ENCODE measurements at regions not wholly inside any gene's neighbourhood (a gene's known extent, or its start where the extent isn't known, plus 50 kb on each side); places are given as distances from the start of the nearest gene placed in this dataset.

DNA sequence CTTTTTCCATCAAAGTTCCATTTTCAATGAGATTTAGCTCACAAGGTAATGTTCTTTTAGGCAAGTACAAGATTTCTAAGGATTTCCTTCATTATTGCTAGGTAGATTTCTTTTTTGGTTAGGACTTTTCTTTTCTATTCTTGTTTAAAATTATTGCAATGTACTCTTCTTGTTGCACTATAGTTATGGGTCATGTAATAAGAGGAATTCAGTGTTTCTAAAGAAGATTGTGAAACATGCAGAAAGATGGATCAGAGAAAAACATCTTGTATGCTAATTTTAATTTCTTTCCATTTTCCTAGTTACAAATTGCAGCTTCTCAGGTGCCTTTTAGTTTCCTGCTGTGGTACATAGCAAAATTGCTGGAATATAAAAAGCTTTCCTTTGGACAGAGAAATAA, 56.1 kb downstream of the BTG1 start:
- in situ Hi-C loops (cut with MboI; ENCODE audit: low sequenced_read_pairs): no loop called here

DNA sequence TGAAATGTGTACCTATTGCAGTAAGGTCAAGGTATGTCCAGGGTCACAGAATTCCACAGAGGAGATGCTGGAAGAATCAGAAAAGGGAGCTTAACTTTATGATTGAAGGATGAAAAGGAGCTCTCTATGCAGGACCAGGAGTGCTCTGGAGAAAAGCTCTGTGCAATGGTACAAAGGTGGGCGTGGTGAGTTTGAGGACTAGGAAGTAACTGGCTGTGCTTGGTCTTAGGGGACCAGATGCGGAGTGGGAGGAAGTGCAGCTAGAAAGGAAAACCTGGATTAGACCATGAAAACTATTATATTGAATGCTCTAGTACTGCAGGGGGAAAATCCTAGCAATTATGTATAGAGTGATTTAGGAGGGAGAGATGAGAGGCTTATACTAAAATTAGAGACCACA, 56.8 kb downstream of the BTG1 start:
- in situ Hi-C loops (cut with MboI; ENCODE audit: low sequenced_read_pairs): no loop called here

DNA sequence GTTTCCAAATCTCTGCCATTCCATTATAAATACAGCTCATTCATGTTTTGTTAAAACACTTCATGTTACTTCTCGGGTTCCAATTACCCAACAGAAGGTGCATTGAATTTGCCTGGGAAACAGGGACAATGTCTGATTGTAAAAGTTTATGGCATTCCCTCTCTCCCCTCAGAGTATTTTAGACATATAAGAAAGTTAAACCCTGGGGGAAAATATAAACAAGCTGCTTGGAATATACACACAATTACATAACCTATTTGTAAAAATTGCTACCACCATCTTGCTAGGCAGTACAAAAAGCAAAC, 60.0 kb downstream of the BTG1 start:
- in situ Hi-C loops (cut with MboI; ENCODE audit: low sequenced_read_pairs): no loop called here

DNA sequence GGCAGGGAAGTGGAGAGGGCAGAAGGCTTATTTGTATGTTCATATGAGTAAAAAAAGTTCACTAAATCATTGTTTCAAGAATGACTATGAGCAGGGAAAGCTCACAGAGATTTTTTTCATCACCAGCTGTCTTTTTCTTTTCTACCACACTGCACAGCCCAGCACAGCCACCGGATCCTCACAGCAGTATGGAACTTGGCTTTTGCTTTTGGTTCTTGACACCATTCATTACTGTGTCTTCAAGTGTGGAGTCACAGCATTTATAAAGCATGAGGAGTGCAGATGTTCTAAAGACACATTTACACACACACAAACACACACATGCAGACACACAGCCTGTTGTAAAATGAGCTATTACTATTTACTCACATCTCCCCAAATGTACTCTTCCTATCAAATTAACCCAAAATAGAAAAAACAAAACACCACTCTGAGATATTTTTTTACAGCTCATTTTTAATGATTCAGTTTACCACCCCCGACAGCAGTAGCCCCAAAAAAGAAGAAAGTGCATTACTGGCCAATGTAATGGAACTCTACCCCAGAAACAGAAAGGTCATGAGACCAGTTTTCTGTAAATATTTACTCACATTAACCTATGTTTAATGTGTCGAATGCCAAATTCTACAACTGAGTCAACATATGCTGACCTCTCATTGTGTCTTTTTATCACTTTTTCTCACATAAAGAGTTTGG, 60.5 kb downstream of the BTG1 start:
- in situ Hi-C loops (cut with MboI; ENCODE audit: low sequenced_read_pairs): no loop called here

DNA sequence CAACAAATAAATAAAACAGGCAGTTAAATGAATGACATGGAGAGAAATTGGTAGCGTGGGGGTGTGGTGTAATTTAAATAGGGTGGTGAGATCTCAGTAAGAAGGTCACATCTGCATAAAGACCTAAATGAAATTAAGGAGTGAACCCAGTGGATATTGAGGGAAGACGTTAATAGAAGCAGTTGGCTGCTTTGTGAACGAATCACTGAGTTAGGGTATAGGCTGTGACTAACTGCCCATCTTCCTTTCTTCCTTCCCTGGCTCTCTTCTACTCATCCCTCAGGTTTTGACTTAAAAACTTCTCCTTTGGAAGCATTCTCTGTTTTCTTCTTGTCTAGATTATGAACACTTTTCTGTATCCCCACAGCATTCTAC, 64.7 kb downstream of the BTG1 start:
- in situ Hi-C loops (cut with MboI; ENCODE audit: low sequenced_read_pairs): no loop called here

DNA sequence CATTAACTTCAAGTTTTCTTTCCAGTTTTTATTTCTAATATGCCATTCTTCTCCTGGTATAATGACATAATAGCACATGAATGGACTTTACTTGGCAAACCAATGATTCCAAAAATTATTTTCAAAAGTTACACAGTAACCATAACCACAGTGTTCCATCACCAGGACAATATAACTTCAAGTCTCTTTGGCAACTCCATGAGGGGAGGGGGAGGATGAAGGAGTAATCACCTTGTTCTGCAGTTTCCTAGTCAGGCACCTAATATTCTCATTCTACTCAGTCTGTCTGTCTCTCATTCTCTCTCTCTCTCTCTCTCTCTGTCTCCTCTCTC, 66.6 kb downstream of the BTG1 start:
- in situ Hi-C loops (cut with MboI; ENCODE audit: low sequenced_read_pairs): no loop called here

DNA sequence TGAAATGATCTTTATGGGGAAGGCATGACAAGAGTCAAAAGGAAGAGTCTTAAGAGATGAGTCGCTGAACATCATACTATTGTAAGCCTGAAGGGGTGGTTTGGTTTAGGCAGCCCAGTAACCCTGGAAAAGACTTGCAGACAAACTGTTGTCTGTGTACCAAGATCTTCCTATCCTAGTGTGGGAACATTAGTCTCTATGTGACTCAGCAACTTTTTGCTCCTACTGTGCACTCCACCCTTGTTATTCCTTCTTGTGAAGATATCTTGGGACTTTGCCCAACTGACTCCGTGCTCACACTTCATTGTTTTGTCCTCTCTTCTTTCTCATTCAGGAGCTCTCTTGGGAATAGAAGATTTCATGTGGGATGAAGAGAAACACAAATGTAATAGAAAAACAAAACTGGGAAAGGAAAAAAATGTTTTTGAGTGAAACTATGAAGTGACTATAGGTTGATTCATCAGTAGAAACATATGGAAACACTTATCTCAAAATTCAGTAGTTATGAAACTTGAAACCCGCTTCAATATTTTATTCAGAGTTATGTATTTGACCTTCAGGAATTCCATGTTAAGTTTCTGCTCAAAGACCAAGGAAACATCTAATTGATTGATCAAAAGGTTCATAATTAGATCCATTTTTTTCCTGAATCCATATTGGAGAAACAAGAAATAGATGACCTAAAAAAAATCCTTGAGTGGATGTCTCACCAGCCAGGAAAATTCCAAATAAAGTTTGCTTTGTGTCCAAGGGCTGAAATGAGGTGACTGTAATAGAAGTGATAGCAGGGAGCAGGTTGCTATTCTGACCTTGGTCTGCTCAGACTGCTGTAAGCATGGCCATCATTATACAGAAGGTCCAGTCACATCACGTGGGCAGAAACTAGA, 67.2 kb downstream of the BTG1 start:
- in situ Hi-C loops (cut with MboI; ENCODE audit: low sequenced_read_pairs): no loop called here

DNA sequence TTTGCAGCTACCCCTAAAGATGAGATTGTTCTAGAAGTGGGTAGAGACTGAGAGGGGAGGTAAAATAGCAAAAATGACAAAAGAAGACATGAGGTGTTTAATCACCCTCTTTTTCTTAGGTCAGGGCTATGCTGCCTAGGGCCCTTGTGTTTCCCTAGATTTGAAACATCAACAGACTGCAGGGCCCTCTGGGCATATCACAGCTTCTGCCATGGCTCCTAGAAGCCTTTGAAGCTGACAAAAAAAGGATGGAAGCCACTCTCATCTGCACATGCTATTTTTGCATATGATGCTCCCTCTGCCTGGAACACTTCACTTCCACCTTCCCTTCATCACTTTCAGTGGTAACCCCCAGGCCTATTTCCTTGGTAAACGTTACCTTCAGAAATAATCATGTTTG, 68.1 kb downstream of the BTG1 start:
- in situ Hi-C loops (cut with MboI; ENCODE audit: low sequenced_read_pairs): no loop called here

DNA sequence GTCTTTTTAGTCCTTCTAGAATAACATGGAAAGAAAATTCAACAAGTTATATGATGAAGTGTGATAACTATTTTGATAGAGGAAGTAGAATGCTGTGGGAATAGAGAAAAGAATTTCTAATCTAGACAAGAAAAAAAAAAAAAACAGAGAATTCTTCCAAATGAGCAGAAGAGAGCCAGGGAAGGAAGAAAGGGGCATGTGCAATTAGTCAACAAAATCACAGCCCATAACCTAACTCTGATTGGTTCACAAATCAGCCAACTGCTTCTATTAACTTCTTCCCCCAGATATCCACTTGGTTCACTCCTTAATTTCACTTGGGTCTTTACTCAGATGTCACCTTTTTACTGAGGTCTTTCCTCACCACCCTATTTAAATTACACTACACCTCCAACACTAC, 69.5 kb downstream of the BTG1 start:
- in situ Hi-C loops (cut with MboI; ENCODE audit: low sequenced_read_pairs): no loop called here

DNA sequence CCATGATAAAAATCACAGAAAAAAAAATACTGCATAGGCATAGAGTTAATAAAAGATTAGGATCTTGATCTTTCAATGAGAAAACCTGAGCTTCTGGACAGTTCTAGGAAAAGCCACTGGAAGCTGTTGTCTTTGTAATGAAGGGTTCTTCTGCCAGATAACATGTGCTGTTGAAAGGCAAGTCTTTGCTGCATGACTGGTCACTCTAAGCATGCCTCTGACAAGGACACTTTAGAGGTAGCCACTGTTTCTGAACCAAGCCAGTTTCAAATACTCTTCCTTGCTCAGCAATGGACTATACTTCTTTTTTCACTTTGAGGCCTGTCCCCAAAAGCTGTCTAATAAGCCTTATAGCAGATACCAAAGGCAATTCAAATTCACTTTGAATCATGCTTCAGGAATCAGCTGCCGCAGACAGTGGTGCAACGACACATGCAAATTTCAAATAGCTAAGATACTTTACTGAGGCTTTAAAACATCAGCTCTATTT, 70.2 kb downstream of the BTG1 start:
- in situ Hi-C loops (cut with MboI; ENCODE audit: low sequenced_read_pairs): no loop called here

DNA sequence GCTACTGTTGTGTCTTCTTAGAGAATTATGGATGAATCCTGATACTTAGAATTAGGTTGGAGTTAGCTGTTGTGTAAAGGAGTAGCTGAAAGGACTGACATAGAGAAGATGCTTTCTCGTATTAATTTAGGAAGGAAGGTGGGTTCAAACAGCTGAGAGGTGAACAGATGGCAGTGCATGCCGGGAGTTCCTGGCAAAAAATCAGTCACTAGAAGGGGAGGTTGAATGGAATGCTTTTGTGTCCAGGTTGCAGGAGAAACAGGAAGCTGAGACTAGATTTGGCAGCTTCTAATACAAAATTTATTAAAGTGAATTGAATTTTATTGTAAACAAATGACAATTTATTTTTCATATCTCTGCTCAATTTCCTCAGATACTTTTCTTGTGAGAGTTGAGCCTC, 70.8 kb downstream of the BTG1 start:
- in situ Hi-C loops (cut with MboI; ENCODE audit: low sequenced_read_pairs): no loop called here

DNA sequence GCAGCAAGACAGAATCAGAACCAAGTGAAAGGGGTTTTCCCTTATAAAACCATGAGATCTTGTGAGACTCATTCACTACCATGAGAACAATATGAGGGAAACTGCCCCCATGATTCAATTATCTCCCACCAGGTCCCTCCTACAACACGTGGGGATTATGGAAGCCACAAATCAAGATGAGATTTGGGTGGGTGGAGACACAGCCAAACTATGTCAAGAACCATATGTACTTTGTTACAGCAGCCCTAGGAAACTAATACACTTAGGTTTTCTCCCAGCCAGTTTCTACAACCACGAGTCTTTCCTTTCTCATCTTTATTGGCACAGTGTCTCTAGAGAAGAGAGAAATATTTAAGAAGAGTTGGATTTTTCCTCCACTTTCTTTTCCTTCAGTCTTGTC, 72.6 kb downstream of the BTG1 start:
- in situ Hi-C loops (cut with MboI; ENCODE audit: low sequenced_read_pairs): no loop called here

DNA sequence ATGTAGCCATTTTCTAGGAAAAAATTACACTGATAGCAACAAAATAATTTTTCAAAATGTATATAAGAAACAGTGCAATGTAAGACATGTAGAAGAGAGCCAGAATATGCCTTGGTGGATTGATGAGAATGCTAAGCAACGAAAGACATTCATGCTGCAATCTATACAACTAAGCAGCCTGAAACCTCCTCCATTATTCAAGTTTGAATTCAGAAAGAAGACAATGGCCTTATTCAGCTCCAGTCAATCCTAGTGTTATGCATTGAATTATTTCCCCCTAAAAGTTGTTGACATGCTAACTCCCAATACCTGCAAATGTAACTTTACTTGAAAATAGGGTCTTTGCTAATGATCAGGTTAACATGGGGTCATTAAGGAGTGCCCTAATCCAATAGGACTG, 73.5 kb downstream of the BTG1 start:
- in situ Hi-C loops (cut with MboI; ENCODE audit: low sequenced_read_pairs): no loop called here

DNA sequence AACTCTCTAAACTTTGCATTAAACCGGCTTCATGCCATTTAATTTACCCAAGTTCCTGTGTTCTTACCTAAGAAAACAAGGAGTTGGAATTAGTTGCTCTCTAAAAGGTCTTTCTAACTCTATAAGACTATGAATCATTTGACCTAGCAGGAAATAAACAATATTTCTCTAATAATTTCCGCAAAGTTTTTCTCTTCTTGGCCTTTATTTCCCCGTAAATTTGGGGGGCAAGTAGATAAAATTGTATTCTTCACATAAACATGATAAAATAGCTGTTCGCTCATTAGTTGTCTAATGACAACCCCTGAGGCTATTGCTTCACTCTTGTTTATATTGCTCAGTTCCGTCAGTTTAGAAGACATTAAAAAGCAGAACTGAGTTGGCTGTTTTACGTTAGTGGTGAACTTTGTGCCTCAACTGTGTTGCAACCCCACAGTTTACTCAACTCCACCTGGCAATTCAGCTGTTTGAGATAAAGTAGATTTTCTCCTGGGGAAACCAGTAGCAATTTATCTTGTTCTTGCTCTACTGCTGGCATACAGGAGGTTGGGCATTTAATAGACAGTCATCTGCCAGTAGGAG, 74.7 kb downstream of the BTG1 start:
- in situ Hi-C loops (cut with MboI; ENCODE audit: low sequenced_read_pairs): no loop called here

DNA sequence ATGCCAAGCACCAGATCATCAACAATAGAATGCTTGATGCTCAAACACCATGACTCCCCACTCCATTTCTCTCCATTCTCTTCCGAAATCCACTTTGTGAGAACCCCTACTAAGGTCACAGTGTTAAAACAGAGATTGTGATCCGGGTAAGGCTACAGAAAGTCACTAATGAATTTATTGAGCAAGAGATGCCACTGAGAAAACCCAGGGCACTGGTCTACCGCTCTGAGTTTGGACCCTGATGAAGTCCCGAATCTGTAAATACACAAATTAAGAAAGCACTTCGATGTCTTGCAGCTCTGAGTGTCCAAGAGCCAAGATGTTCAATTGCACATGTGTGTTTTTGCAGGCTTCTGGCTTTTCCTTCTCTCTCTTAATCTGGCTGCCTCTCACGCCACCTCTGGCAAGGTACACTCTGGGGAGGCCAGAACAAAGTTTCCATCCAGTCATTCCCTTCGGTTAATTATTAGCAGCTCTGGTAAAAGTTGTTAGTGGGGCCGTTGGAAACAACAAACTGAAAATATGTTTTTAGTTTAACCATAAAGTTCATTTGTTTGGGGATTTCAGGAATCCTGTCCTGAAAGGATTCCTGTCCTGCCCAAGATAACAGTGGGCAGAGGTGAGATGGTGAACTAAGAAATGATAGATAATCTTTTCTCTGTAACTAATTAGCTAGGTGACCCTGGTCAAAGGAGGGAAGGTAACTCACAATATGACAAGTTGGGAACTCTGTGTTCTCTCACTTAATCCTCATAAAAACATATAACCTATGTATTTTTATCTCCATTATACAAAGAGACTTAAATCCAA, 75.4 kb downstream of the BTG1 start:
- in situ Hi-C loops (cut with MboI; ENCODE audit: low sequenced_read_pairs): no loop called here

DNA sequence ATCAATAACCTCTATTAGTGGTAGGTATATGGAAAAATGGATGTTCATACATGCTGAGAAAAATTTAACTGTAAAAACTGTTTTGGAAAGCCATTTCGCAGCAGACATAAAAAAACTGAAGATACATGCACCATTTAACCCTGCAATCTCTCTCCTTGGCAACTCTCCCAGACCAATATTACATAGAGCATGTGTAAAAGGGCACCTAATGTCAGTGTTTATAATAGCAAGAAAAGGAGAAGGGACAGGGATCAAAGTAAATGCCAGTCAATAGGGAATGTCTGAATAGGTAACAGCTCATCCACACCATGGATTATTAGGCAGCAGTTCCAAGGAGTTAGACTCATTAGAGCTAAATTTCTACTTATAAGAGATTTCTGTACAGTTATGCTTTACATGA, 77.2 kb downstream of the BTG1 start:
- in situ Hi-C loops (cut with MboI; ENCODE audit: low sequenced_read_pairs): no loop called here

DNA sequence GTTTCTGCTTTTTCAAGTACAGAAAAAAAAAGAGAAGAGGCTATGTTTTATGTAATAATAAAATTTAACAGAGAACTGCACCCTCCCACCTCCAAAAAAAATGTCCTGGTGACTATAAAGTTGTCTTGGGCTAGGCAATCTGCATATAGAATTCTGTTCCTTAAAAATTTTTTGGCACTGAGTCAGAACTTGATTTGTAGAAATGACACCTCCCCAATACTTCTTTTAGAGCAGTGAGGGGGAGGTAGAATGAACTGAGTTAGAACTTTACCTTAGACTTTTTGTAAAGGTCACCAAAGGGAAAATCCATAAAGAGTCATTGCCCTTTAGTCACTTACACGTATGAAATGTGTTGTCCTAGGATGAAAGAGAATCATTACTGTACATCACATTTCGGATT, 80.0 kb downstream of the BTG1 start:
- in situ Hi-C loops (cut with MboI; ENCODE audit: low sequenced_read_pairs): no loop called here

DNA sequence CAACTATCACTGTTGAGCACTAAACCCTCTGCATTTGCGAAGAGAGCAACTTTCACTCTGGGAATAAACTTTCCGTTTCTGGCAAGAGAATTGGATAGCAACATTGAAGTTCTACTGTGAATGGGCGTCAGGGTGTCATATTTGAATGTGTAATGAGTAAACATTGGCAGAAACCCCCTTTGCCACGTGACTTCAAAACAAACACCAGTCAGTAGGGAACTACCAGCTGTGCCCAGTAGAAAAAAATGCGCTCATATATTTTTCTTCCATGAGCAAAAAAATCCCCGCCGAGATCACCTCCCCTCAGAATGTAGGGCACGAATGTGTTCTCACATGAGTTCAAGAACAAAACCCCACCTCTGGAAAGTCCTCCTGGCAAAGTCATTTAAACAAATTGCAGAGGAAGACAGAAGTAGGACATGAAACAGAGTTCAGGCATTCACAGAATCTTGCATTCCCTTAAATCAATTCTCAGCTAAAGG, 80.6 kb downstream of the BTG1 start:
- in situ Hi-C loops (cut with MboI; ENCODE audit: low sequenced_read_pairs): no loop called here

DNA sequence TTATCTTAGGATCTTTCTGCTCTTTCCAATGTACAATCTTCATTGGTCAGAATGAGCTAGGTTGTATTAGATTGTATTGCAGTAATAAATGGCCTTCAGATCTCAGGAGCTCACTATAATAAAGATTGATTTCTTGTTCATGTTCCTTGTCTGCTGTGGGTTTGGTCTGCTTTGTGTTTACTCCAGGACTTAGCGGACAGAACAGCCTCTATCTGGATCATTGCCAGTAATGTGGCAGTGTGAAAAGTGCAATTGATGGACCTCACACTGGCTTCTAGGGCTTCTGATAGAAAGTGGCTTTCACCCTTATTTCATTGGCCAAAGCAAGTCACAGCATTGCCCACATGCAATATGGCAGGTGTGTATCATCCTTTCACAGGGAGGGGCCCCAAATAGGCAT, 81.2 kb downstream of the BTG1 start:
- in situ Hi-C loops (cut with MboI; ENCODE audit: low sequenced_read_pairs): no loop called here

DNA sequence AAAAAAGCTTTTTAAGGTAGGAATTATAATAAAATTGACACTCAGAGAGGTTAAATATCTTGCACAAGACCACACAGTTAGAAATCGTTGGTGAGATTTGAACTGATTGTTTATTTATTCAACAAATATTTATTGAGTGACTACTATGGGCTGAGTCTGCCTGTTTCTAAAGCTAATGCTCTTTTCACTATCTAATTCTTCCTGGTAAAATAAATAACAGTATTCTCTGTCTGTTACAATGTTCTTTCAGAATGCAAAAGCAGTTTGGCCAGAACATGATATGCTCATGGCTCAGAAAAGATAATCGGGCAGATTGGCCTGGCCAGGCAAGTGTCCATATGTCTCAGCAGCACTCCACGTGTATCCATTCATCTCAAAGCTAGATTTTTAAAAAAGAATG, 82.0 kb downstream of the BTG1 start:
- in situ Hi-C loops (cut with MboI; ENCODE audit: low sequenced_read_pairs): no loop called here
